Caco-2 (cell line): ENCODE measurements at regions not wholly inside any gene's neighbourhood (a gene's known extent, or its start where the extent isn't known, plus 50 kb on each side); places are given as distances from the start of the nearest gene placed in this dataset.

ENCODE experiments used
- BruUV-seq: library from RNA; stranded (reverse); fragments of 400-500 nt; replicated peaks from 2 replicates; lab custom pipeline; 2021; lab: Mats Ljungman, UMichigan
- CTCF ChIA-PET: fragments of 300-600 bp; sonication (Branson Sonifier 250); formaldehyde crosslinking; loops from one replicate; lab custom pipeline; 2022; ENCODE audit warnings: antibody characterized with exemption; lab: Charles Lee
- POLR2A ChIA-PET: fragments of 300-600 bp; sonication (Branson Sonifier 250); formaldehyde crosslinking; loops from one replicate; lab custom pipeline; 2022; ENCODE audit warnings: antibody characterized with exemption; lab: Charles Lee
- DNase-seq, 2 experiments: peaks; one replicate each; pipeline versions ENCODE4 v3.0.0 to v3.0.0-alpha.2; 2020 to 2022
- H3K27me3 ChIP-seq: replicated peaks from 2 replicates; pipeline ENCODE4 v1.6.0; 2011; ENCODE audit warnings: low read length; ENCODE audit not compliant: control insufficient read depth, insufficient read depth
- H3K36me3 ChIP-seq: 2 replicates; pipeline ENCODE4 v1.5.1; 2011; ENCODE audit warnings: low read length; ENCODE audit not compliant: control insufficient read depth, insufficient read depth
- H3K4me1 ChIP-seq: fragments of 250-450 bp; sonication (Bioruptor Pico); 2 replicates; pipeline ENCODE4 v1.5.1; 2020; ENCODE audit warnings: mild to moderate bottlenecking
- H3K4me3 ChIP-seq: 2 replicates; pipeline ENCODE4 v1.5.1; 2011; ENCODE audit warnings: low read depth, mild to moderate bottlenecking, control low read depth, low read length
- H3K9me3 ChIP-seq: fragments of 250-450 bp; sonication (Bioruptor Pico); 2 replicates; pipeline ENCODE4 v1.5.1; 2020; ENCODE audit warnings: mild to moderate bottlenecking, moderate library complexity
- H3K27ac Mint-ChIP-seq: one replicate; pipeline ENCODE4 v1.8.0; 2022; ENCODE audit warnings: mixed read lengths; ENCODE audit not compliant: unreplicated experiment
- H3K27me3 Mint-ChIP-seq: one replicate; pipeline ENCODE4 v1.8.0; 2022; ENCODE audit warnings: mixed read lengths; ENCODE audit not compliant: insufficient read depth, unreplicated experiment
- H3K36me3 Mint-ChIP-seq: one replicate; pipeline ENCODE4 v1.8.0; 2022; ENCODE audit warnings: mild to moderate bottlenecking, mixed read lengths; ENCODE audit not compliant: insufficient read depth, unreplicated experiment
- H3K4me1 Mint-ChIP-seq: one replicate; pipeline ENCODE4 v1.8.0; 2022; ENCODE audit warnings: low read depth, mixed read lengths; ENCODE audit not compliant: unreplicated experiment
- H3K4me3 Mint-ChIP-seq: one replicate; pipeline ENCODE4 v1.8.0; 2022; ENCODE audit warnings: mild to moderate bottlenecking, moderate library complexity, mixed read lengths; ENCODE audit not compliant: unreplicated experiment
- H3K9me3 Mint-ChIP-seq: one replicate; pipeline ENCODE4 v1.8.0; 2022; ENCODE audit warnings: mixed read lengths; ENCODE audit not compliant: unreplicated experiment
- intact Hi-C: fragments of 100-400 bp; cut with micrococcal nuclease; formaldehyde crosslinking; loops from one replicate; pipeline ENCODE4 v1.10.0; 2022; ENCODE audit not compliant: unreplicated experiment
- TF ChIP-seq, protein P1 (sequence below), 2 experiments: fragments of 200-600 bp in 1 of 2; IDR thresholded peaks; 1 replicate in 1 of 2; 2 replicates in 1 of 2; pipeline versions ENCODE4 v1.5.1 to v1.8.0; 2011 to 2022; ENCODE audit warnings: antibody characterized with exemption in 1 of 2, control low read depth in 1 of 2, inconsistent platforms in 1 of 2, low read depth in 1 of 2, low read length in 1 of 2, mild to moderate bottlenecking in 1 of 2, moderate library complexity in 1 of 2; ENCODE audit not compliant: insufficient read depth in 1 of 2, severe bottlenecking in 1 of 2, unreplicated experiment in 1 of 2

DNA sequence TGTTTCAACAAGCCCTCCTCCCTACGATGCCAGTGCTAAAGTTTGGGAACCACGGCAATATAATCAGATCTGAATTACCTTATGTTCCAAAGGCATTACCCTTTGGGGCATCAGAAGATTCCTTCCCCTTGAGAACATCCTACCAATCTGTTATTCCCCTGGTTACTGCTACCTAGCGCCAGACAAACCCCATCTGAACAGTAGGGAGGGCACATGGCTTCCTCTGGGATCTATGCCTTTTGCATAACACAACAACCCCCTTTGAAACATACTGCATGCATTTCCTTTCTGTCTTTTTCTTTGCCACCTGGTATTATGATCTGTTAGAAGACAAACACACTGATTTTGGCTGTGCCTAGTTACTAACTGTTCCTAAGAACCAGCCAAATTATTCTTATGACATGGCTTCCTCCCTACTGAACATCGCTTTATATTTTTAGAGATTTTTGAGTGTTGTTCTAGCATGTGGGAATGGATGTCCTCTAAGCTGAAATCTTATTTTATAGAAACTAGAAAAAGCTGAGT is 103.9 kb upstream of the DAPK1 start:
- BruUV-seq, result no TSS peak
- POLR2A ChIA-PET, result no interaction called here
- H3K9me3 Mint-ChIP-seq, result no peaks in the 10 kb centered on the region
- no peak overlapping the region for H3K27ac Mint-ChIP-seq
- H3K9me3 ChIP-seq, result no peaks in the 10 kb centered on the region
- intact Hi-C loops, result no loop called here
- no peak overlapping the region for H3K4me3 Mint-ChIP-seq
- H3K36me3 Mint-ChIP-seq, result no peaks in the 10 kb centered on the region
- H3K4me1 ChIP-seq, result peaks cover 20% of the 10 kb centered on the region
- DNase-seq, result no peak
- H3K4me3 ChIP-seq, result no peak overlapping the region
- CTCF ChIA-PET, result no interaction called here
- no peaks in the 10 kb centered on the region for H3K27me3 ChIP-seq
- no peaks in the 10 kb centered on the region for H3K36me3 ChIP-seq
- peaks cover 8% of the 10 kb centered on the region for H3K4me1 Mint-ChIP-seq
- TF ChIP-seq, protein P1, sequence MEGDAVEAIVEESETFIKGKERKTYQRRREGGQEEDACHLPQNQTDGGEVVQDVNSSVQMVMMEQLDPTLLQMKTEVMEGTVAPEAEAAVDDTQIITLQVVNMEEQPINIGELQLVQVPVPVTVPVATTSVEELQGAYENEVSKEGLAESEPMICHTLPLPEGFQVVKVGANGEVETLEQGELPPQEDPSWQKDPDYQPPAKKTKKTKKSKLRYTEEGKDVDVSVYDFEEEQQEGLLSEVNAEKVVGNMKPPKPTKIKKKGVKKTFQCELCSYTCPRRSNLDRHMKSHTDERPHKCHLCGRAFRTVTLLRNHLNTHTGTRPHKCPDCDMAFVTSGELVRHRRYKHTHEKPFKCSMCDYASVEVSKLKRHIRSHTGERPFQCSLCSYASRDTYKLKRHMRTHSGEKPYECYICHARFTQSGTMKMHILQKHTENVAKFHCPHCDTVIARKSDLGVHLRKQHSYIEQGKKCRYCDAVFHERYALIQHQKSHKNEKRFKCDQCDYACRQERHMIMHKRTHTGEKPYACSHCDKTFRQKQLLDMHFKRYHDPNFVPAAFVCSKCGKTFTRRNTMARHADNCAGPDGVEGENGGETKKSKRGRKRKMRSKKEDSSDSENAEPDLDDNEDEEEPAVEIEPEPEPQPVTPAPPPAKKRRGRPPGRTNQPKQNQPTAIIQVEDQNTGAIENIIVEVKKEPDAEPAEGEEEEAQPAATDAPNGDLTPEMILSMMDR (IDR thresholded peaks at IDR 0.05; ENCODE audit: insufficient read depth in 1 of 2, low read depth in 1 of 2, low read length in 1 of 2, severe bottlenecking in 1 of 2, unreplicated experiment in 1 of 2), result no peak
- H3K27me3 Mint-ChIP-seq, result no peaks in the 10 kb centered on the region

DNA sequence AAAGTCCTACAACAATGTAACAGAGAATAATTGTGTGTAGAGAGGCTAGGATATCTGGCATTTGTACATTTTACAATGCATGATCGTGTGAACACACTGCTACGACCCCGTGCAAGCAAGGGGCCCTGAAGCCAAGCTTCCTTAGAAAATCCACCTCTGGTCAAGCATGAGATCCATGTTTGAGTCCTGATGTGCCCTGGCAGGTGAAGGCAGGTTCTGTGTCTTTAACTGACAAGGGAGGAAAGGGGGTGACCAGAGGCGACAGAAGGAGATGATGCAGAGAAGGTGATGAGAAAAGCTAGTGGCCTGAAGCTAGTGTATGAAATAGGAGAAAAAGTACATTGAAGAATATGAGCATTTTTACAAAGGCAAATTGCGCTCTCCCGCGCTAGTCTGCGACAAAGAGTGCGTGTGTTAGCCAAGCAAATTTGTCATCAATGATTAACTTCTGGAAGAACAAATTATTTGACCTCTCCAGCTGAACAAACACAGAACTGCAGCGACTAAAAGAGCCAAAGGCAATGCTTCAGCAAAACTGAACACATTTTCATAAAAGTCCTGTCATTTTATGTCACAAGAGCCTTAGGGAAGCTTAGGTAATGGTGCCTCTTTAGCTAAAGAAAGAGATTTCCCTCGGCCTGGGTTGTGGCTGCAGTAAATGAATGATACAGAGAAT is 101.7 kb upstream of the DAPK1 start:
- ChIA-PET POLR2A (interaction anchor here (0.6 to 2.0 kb wide), 2 partner anchors 25 to 102 kb away, joined by 3 to 7 read pairs; partner anchors contain the start of gene DAPK1), CTCF (no interaction called here)
- no peaks in the 10 kb centered on the region for H3K9me3 Mint-ChIP-seq
- Histone ChIP-seq H3K9me3 (no peaks in the 10 kb centered on the region), H3K27me3 (no peaks in the 10 kb centered on the region), H3K4me3 (no peak overlapping the region), H3K4me1 (peaks cover 20% of the 10 kb centered on the region), H3K36me3 (no peaks in the 10 kb centered on the region)
- intact Hi-C loops, result loop anchor here (1.0 to 2.0 kb wide), 4 partner anchors 10 to 103 kb away; no protein-coding TSS in a partner anchor
- no TSS peak for BruUV-seq
- peak overlapping the region; percentile 69 for H3K27ac Mint-ChIP-seq
- TF ChIP-seq, protein P1 (IDR thresholded peaks at IDR 0.05; ENCODE audit: insufficient read depth in 1 of 2, low read depth in 1 of 2, low read length in 1 of 2, severe bottlenecking in 1 of 2, unreplicated experiment in 1 of 2), result no peak
- H3K27me3 Mint-ChIP-seq, result no peaks in the 10 kb centered on the region
- no peaks in the 10 kb centered on the region for H3K36me3 Mint-ChIP-seq
- H3K4me1 Mint-ChIP-seq, result peaks cover 8% of the 10 kb centered on the region
- DNase-seq, result peak; percentile 66 to 69
- H3K4me3 Mint-ChIP-seq, result peak overlapping the region; percentile 45

DNA sequence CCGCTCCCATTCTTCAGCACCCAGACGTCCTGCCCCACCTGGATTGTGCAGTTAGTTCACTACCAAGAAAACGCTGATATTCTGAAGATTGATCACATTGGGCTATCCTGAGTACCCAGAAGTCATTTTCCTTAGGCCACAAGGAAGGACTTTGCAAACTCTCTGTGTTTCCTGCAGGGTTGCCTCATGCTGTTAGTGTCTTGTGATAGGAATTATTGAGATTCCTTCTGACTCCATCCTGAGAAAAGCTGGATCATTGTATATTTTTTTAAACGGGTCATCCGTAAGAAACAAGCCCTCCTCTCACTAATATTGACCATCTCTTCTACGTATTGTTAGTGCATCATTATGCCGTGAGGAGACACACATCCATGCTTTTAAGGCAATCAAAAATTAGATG is 96.0 kb upstream of the DAPK1 start:
- no peaks in the 10 kb centered on the region for H3K36me3 ChIP-seq
- CTCF ChIA-PET, result no interaction called here
- H3K4me1 Mint-ChIP-seq, result peaks cover 14% of the 10 kb centered on the region
- H3K36me3 Mint-ChIP-seq, result no peaks in the 10 kb centered on the region
- H3K4me3 Mint-ChIP-seq, result no peak overlapping the region
- no peak overlapping the region for H3K27ac Mint-ChIP-seq
- TF ChIP-seq, protein P1 (IDR thresholded peaks at IDR 0.05; ENCODE audit: insufficient read depth in 1 of 2, low read depth in 1 of 2, low read length in 1 of 2, severe bottlenecking in 1 of 2, unreplicated experiment in 1 of 2), result no peak
- no peak overlapping the region for H3K4me3 ChIP-seq
- intact Hi-C loops, result no loop called here
- no peaks in the 10 kb centered on the region for H3K27me3 ChIP-seq
- no TSS peak for BruUV-seq
- H3K9me3 ChIP-seq, result no peaks in the 10 kb centered on the region
- H3K9me3 Mint-ChIP-seq, result no peaks in the 10 kb centered on the region
- H3K27me3 Mint-ChIP-seq, result no peaks in the 10 kb centered on the region
- POLR2A ChIA-PET, result no interaction called here
- no peak for DNase-seq
- H3K4me1 ChIP-seq, result peaks cover 22% of the 10 kb centered on the region
